PC-9 (cell line): ENCODE measurements at regions not wholly inside any gene's neighbourhood (a gene's known extent, or its start where the extent isn't known, plus 50 kb on each side); places are given as distances from the start of the nearest gene placed in this dataset.

Source experiments
- EZH2 ChIP-seq: fragments of 200-600 bp; sonication (generic); IDR thresholded peaks from 2 replicates; pipeline ENCODE4 v1.8.0; 2017; ENCODE audit warnings: antibody characterized with exemption, low read depth
- TF ChIP-seq, protein P1 (sequence below): fragments of 200-600 bp; sonication (generic); conservative IDR thresholded peaks from 2 replicates; pipeline ENCODE4 v1.6.1; 2017; ENCODE audit warnings: mixed run types, antibody characterized with exemption, mild to moderate bottlenecking, moderate library complexity

GRCh38 chr5:77156379-77156778, 54.1 kb upstream of the PDE8B start:
- TF ChIP-seq, protein P1, sequence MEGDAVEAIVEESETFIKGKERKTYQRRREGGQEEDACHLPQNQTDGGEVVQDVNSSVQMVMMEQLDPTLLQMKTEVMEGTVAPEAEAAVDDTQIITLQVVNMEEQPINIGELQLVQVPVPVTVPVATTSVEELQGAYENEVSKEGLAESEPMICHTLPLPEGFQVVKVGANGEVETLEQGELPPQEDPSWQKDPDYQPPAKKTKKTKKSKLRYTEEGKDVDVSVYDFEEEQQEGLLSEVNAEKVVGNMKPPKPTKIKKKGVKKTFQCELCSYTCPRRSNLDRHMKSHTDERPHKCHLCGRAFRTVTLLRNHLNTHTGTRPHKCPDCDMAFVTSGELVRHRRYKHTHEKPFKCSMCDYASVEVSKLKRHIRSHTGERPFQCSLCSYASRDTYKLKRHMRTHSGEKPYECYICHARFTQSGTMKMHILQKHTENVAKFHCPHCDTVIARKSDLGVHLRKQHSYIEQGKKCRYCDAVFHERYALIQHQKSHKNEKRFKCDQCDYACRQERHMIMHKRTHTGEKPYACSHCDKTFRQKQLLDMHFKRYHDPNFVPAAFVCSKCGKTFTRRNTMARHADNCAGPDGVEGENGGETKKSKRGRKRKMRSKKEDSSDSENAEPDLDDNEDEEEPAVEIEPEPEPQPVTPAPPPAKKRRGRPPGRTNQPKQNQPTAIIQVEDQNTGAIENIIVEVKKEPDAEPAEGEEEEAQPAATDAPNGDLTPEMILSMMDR, result no peak
- TF ChIP-seq EZH2, result no peak
